HG02759 (cell line): ENCODE measurements at regions not wholly inside any gene's neighbourhood (a gene's known extent, or its start where the extent isn't known, plus 50 kb on each side); places are given as distances from the start of the nearest gene placed in this dataset.
"Not testable (repeated sequence)": the region's sequence is repeated elsewhere in the genome, so short reads cannot be mapped to it uniquely, and the experiment has no call there.

Experiments used
- ATAC-seq: cut with Tn5 transposase; IDR thresholded peaks from one replicate; pipeline ENCODE4 v1.9.1; 2021; ENCODE audit warnings: mild to moderate bottlenecking, moderate library complexity; ENCODE audit not compliant: unreplicated experiment

DNA sequence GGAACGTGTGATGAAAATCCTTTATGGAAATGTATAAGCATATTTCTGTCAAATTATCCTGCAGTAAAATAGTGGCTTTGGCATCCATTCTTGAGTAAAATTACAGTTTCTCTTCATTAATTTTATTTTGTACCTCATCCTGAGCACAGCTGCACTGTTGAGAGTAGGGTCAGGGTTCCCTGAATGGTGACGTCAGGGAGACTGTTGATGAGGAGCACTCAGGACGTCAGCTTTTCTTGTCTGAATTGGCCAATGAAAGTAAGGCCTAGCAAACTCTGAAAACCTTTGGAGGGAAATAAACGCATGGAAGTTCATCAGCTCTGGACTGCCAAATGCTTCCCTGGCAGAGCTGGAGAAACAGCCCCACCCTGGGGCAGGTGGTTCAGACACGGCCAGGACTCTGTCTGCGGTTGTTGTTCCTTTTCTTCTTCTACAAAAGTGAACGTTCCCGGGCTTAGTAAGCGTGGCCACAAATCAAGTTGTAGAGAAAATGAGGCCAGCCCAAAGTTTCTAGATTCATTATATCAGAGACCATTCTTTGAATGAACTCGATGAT lies 179.7 kb upstream of the EXOC2 start:
- no peak for ATAC-seq

DNA sequence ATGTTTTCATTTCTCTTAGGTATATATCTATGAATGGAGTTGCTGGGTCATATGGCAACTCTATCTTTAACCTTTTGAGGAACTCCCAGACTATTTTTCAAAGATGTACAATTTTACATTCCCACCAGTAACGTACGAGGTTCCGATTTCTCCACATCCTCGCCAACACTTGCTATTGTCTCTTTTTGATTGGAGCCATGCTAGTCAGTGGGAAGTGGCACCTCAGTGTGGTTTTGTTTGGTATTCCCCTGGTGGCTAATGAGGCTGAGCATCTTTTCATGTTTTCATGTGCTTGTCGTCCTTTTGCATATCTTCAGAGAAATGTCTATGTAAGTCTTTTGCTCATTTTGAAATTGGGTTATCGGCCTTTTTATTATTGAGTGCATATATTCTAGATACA lies 178.6 kb upstream of the EXOC2 start:
- no peak for ATAC-seq

DNA sequence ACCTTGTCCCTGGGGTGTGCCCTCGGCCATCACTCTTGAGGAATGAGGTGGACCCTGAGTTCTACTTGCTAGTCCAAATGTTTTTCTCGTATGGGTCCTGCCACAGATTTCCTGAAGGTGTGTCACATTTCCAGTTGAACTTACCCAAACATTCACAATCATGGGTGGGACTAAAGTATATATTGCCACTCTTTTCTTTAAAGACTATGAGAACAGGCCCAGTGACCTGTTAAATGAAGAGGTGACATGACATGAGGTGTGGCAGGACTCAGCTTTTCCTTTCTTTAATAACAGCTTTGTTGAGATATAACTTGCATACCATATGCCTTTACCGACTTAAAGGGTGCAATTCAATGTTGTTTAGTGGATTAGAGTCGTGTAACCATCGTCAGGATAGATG lies 177.2 kb upstream of the EXOC2 start:
- no peak for ATAC-seq

DNA sequence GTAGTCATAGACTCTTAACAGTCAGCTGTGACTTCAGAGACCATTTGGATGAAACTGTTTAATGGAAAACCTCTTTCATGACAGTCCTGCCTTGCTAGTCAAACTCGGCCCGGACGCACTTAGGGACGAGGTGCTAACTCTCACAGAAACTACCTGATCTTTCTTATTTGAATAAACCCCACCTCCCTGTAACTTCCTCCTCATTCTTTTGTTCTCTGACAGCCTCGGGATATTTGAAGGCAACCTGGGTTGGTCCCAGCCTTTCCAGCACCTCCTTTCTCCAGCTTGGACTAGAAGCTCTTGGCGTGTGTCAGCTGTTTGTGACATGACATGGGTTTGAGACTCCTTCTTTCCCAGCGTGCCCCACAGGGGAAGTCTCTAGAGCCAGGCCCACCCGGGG lies 175.3 kb upstream of the EXOC2 start:
- no peak for ATAC-seq

DNA sequence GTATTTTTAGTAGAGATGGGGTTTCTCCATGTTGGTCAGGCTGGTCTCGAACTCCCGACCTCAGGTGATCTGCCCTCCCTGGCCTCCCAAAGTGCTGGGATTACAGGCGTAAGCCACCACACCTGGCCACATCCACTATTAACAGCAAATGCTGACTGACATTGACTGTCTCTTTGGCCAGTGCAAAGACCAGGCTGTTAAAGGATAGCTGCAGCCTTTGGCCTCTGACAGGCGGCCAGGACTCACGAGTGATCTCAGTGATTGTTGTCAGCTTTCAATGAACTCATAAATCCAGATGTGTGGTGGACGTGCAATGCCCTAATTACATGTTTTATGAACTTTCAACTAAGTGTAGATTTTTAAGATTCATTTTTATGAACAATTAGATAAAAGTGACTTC lies 174.4 kb upstream of the EXOC2 start:
- ATAC-seq = no peak

DNA sequence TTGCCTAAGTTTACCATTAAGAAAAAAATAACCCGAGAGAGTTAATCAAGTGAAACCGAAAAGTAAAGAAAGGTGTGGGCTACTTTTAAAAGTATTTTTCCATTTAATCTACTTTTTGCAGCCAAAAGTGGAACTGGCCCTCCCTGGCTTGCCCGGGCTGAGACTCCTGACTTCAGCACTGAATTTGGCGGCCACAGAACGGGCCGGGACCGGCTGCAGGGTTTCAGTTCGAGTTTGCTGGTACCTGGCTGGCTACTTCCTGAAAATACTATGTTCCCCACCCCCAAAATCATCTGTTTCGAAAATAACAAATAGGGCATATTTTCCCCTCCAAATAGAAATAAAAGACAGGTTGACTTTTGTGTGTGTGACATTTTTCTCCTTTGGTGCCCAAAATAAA lies 173.4 kb upstream of the EXOC2 start:
- ATAC-seq = no peak

DNA sequence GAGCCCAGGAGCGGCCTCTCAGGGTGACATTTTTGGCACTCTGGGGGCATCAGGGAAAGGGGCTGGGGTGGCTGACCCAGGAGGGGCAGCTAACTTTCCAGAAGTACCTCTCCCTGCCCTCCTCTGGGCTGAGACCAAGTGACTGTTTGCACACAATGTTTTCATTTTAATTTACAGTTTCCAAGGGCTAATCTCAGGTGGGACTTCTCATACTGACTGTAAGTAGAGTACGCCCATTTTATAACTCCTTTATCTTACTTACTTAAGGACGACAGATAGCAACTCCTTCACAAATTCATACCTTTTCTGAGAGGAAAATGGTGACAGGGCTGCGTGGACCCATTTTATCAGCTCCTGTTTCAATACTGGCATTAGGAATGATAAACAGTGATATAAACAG lies 172.9 kb upstream of the EXOC2 start:
- ATAC-seq = no peak

DNA sequence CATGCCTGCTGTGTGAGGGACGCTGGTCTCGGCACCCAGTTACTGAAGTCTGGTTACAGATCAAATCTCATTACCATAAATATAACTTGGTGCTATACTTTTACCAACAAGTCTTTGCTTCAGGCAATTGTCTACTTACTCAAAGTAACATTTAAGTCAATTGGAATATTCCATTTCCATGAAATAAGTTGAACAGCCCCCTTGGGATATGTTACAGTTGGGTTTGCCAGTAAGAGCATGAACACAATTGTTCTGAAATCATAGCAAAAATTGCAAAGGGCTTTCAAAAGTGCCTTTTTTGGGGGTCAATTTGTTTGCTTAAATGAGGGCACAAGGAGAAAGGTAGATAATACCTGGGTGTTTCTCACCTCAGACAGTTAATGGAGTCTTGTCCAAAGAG lies 170.9 kb upstream of the EXOC2 start:
- ATAC-seq = no peak

DNA sequence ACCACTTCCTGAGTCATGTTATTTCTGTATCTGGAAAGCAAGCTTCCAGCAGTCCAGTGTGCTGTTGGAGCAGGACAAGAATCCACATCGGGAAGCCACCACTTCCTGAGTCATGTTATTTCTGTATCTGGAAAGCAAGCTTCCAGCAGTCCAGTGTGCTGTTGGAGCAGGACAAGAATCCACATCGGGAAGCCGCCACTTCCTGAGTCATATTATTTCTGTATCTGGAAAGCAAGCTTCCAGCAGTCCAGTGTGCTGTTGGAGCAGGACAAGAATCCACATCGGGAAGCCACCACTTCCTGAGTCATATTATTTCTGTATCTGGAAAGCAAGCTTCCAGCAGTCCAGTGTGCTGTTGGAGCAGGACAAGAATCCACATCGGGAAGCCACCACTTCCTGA lies 170.2 kb upstream of the EXOC2 start:
- not testable (repeated sequence) for ATAC-seq

DNA sequence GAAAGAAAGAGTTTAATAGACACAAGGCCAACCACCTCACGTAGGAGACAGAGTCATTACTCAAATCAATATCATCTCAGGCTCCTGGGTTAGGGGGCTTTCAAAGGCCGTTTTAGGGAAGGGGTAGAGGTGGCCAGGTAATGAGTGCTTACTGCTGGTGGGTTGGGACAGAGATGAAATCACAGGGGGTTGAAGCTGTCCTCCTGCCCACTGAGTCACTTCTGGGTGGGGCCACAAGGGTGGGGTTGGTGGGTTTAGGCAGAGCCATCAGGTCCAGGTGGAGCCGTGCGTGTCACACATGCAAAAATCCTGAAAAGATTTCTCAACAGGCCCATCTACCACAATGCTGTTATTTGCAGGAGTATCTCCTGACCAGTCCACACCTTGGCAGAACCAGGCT lies 167.0 kb upstream of the EXOC2 start:
- no peak for ATAC-seq

DNA sequence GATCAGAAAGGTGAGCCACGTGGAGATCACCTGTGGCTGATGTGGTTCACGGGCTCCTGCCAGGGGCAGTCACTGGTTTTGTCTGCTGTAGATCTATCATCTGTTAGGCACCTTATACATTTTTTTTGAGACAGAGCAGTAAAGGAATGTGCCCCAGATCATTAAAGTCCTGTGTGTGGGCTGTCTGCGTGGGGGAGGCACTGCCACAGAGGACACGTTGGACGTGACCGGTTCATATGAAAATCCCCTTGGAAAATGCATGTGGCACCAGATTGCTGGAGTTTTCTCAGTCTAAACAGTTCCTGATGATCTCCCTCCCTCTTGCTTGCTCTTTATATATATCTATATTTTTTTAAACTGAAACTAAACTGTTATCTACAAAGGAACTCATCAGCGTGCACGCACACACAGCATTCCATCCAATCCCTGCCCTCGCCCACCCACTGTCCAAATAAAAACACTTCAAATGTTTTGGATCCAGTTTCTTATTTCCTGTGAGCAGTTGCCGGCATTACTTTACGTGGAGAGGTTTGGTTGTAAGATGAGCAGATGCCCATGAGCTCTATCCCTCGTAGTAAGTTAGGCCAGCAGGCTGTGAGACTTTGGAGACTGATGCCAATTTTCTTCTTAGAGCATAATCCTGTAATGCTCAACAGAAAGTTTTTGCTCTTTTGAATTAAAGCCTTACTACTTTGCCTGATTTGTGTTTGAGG lies 161.6 kb upstream of the EXOC2 start:
- ATAC-seq = no peak

DNA sequence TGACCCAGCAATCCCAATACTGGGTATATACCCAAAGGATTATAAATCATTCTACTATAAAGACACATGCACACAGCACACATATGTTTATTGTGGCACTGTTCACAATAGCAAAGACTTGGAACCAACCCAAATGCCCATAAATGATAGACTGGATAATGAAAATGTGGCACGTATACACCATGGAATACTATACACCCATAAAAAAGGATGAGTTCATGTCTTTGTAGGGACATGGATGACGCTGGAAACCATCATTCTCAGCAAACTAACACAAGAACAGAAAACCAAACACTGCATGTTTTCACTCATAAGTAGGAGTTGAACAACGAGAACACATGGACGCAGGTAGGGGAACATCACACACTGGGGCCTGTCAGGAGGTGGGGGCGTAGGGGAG lies 159.3 kb upstream of the EXOC2 start:
- ATAC-seq = not testable (repeated sequence)

DNA sequence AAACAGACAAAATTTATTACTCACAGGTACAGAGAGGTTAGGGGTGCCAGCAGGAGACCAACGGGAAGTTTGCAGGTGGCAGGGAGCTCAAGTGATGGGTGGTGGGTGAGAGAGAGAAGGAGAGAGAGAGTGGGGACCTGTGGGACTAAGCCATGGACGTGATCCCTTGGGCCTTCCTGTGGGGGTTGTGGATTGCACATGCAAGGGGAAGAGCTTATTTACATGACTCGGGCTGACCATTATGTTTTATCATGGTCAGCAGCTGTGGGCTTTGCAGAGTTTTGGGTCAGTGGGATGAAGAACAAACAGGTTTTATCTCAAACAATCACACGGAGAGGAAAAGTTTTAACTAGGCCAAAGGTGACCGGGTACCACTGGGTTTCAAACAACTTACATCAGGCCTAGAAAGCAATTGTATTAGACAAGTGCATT lies 156.2 kb upstream of the EXOC2 start:
- ATAC-seq = no peak

DNA sequence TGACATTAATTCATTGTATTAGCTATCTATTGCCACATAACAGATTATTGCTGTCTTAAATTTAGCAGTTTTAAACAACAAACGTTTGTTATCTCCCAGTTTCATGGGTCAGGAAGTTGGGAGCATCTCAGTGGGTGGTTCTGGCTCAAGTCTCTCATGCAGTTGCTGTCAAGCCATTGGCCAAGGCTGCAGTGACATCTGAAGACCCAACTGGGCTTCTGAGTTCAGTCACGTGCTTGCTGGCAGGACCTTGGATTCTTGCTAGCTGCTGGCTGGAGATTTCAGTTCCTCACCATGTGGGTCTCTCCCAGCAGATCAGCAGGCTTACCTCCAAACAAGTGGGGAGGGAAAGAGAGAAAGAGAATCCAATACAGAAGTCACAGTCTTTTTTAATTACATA lies 152.6 kb upstream of the EXOC2 start:
- no peak for ATAC-seq

DNA sequence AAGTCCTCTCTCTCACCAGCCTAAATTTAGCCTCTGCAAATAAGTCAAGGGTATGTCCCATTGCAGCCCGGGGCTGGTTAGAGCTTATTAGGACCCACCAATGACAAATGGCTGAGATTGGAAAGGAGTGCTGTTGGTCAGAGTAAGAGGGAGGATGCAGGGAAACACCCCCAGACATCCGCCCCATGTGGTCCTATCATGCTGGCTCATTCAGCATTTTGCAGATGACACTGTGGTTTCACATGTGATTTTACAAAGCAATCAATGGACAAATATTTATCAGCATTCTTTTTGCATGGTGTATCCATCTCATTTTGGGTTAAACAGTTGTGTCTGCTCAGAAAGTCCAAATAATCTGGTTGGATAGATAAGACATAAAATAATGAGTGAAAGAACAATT lies 152.2 kb upstream of the EXOC2 start:
- ATAC-seq = no peak

DNA sequence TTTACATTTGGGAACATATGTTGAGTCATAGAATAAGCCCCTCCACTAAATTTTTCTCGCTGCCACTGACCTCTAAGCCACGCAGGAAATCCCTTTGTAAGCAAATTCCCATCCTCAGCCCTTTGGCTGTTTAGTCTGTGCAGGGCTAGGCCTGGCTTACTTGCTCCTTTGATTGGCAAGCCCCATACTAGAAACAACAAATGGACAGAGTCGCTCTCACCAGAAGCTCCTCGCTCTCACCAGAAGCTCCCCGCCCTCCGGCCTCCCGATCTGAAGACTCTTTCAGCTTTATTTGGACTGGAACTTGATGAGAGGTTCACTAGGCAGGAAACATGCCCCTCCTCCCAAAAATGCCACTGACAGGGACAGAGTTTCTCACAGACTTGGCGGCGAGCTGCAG lies 149.2 kb upstream of the EXOC2 start:
- no peak for ATAC-seq

DNA sequence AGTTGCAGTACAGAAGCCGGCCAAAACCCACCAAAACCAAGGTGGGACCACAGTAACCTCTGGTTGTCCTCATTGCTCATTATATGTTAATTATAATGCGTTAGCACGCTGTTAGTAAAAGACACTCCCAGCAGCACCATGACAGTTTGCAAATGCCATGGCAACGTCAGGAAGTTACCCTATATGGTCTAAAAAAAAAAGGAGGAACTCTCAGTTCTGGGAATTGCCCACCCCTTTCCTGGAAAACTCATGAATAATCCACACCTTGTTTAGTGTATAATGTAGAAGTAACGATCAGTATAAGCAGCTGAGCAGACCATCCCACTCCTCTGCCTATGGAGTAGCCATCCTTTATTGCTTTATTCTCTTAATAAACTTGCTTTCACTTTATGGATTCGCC lies 148.6 kb upstream of the EXOC2 start:
- ATAC-seq = no peak

DNA sequence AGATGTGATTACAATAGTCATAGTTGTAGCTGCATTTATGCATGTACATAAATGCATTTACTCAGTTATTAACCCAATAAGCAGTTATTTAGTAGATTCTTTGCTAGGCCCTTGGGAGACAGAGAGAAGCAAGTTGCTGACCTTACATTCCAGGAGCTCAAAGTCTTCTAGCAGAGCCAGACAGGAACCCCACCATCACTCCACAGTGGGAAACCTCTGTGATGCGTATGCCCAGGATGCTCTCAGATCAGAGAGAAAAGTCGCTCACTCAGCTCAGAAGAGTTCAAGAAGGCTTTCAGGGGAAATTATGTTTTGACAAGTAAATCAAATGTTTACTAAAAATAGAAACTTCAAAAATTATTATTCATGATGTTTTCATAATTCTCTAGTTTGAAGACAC lies 146.3 kb upstream of the EXOC2 start:
- no peak for ATAC-seq

DNA sequence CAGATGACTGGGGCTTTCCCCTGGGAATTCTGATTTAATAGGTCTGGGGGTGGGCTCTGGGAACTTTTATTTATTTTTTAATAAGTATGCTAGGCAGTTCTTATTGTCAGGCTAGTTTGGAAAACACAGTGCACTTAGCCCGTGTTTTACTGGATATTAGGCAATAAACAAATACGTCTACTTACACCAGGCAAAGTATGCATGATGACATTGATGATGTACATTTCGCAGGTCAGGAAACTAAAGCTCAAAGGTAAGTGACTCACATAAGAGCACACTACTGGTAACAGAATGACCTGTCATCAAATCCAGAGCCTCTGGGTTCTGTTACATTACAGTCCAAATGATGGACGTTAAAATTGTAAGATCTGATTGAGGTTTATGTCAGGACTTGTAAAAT lies 144.4 kb upstream of the EXOC2 start:
- no peak for ATAC-seq

DNA sequence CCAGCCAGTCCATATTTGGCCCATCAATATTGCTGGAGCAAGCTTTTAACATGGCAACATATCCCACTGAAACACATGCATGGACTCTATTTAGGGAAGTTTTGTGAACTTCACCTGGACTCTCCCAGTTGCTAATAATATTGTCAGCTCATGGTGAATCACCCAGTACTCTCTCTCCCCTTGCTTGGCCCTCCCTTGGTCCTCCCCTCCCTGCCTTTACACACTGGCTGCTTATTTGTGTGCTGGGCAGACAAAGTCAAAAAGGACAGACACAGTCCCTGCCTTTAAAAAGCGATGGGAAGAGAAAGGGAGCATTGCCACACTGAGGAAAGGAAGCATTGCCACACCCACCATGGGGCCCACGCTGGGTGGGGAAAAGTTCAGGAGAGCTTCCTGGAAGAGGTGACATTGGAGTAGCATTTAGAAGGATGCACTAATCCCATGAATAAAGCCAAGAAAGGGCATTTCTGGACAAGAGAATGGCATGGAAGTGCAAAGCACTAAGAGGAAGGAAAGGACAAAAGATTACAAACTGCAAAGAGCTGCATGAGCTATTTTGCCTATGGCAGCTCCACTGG lies 143.4 kb upstream of the EXOC2 start:
- no peak for ATAC-seq

DNA sequence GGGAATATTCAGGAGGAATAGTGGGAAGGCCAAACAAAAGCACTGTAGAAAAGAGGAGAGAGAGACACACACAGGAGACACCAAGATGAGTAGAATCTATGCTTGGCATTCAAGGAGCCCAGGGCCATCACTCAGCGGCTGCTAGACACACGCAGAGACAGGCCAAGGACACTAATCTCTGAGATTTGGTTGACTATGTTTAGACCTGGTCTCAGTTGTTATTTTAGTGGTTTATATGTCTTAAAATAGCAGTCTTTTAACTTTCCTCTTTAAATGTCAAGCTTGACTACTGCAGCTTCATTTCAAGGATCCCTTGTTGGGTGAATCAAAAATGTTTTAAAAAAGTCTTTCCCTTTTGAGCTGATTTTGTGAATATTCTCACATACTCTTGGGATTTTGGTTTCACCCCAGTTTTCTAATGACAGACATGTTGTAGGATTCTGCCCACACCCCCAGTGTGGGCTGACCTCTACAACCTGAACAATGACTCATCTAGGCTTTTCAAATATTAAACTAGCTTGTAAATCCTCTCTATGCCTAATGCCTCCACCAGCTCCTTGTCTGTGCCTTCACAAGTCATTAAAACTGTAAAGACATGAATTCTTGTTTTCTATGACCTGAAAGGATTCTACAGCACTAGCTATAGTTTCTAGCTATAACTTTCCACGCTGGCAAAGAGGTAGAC lies 142.7 kb upstream of the EXOC2 start:
- ATAC-seq = peak; percentile 75

DNA sequence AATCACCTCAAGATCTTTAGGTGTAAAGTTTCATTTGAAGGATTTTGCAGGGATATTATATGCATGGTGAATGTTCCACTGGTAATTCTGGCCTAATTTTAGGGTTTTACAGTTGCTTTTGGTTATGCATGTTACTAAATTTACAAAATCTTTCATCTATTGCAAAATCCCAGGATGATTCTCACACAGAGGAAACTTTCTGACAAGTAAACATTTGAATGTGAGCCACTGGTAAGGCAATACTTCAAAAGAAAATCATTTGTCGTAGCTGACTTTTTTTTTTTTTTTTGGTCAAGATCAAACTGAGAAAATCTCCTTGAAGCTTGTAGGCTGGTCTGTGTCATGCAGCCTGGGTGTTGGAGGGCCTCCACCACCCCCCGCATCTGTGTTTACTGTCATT lies 141.9 kb upstream of the EXOC2 start:
- no peak for ATAC-seq
